Lower lobe of right lung (tissue), 2 donors: ENCODE measurements at regions not wholly inside any gene's neighbourhood (a gene's known extent, or its start where the extent isn't known, plus 50 kb on each side); places are given as distances from the start of the nearest gene placed in this dataset.
"Not testable (repeated sequence)": the region's sequence is repeated elsewhere in the genome, so short reads cannot be mapped to it uniquely, and the experiment has no call there.

Experiments used
- ATAC-seq, 2 donors: fragments of 200-7000 bp; cut with Tn5 transposase; one replicate each; pipeline ENCODE4 v1.9.1; 2020 to 2022; ENCODE audit warnings: mild to moderate bottlenecking in 2 of 2, moderate library complexity in 2 of 2
- DNase-seq: peaks from one replicate; pipeline ENCODE4 v3.0.0-alpha.2; 2020
- H3K27ac ChIP-seq: fragments of 200-600 bp; one replicate; pipeline ENCODE4 v1.8.0; 2022
- H3K27me3 ChIP-seq: fragments of 200-600 bp; one replicate; pipeline ENCODE4 v1.8.0; 2022; ENCODE audit warnings: low read depth
- H3K36me3 ChIP-seq: fragments of 200-600 bp; one replicate; pipeline ENCODE4 v1.8.0; 2022; ENCODE audit warnings: mild to moderate bottlenecking
- H3K4me1 ChIP-seq: fragments of 200-600 bp; one replicate; pipeline ENCODE4 v1.8.0; 2022
- H3K4me3 ChIP-seq: fragments of 200-600 bp; one replicate; pipeline ENCODE4 v1.8.0; 2022; ENCODE audit warnings: mild to moderate bottlenecking
- H3K9me3 ChIP-seq: fragments of 200-600 bp; one replicate; pipeline ENCODE4 v1.8.0; 2022
- intact Hi-C: fragments of 100-400 bp; cut with DNase I; formaldehyde crosslinking; loops from one replicate; pipeline ENCODE4 v1.11.0; 2022
- TF ChIP-seq, protein P1 (sequence below): fragments of 200-600 bp; IDR thresholded peaks from one replicate; pipeline ENCODE4 v1.8.0; 2022; ENCODE audit warnings: antibody characterized with exemption, mild to moderate bottlenecking
- donor health status: DM: no; HTN: yes; CAD: no; lungs with severe emphysema.

DNA sequence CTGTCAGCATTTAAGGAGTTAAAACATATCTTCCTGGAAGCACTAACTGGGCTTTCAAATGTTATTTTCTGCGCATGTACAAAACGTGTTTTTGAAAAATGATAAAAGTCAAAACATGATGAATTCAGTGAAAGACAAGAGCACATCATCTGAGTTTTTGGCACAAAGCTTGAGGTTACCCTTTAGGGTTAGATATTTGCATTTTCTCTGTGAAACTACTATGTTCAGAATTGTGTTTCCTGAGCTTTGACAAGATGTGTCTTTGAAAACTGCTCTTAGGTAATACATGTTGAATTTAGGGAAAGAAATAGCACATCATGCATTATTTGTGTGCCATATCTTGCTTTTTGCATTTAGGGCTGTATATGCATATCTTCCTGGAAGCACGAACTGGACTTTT, 79.0 kb downstream of the ASCL4 start:
- no peak for ATAC-seq
- H3K27me3 ChIP-seq: peaks cover 22% of the 10 kb centered on the region

DNA sequence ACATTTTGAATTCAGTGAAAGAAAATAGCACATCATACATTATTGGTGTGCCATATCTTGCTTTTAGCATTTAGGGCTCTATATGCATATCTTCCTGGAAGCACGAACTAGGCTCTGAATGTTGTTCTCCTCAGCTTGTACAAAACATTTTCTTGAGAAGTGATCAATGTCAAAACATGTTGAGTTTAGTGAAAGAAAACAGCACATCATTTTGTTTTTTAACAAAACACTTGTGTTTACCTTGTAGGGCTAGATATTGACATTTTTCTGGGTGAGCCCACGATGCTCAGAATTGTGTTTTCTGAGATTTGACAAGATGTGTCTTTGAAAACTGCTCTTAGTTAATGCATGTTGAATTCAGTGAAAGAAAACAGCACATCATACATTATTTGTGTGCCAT, 81.0 kb downstream of the ASCL4 start:
- TF ChIP-seq, protein P1, sequence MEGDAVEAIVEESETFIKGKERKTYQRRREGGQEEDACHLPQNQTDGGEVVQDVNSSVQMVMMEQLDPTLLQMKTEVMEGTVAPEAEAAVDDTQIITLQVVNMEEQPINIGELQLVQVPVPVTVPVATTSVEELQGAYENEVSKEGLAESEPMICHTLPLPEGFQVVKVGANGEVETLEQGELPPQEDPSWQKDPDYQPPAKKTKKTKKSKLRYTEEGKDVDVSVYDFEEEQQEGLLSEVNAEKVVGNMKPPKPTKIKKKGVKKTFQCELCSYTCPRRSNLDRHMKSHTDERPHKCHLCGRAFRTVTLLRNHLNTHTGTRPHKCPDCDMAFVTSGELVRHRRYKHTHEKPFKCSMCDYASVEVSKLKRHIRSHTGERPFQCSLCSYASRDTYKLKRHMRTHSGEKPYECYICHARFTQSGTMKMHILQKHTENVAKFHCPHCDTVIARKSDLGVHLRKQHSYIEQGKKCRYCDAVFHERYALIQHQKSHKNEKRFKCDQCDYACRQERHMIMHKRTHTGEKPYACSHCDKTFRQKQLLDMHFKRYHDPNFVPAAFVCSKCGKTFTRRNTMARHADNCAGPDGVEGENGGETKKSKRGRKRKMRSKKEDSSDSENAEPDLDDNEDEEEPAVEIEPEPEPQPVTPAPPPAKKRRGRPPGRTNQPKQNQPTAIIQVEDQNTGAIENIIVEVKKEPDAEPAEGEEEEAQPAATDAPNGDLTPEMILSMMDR: no peak
- Histone ChIP-seq H3K27ac (no peak overlapping the region), H3K9me3 (no peaks in the 10 kb centered on the region), H3K4me3 (no peak overlapping the region), H3K36me3 (no peaks in the 10 kb centered on the region), H3K27me3 (peaks cover 31% of the 10 kb centered on the region), H3K4me1 (no peaks in the 10 kb centered on the region)
- ATAC-seq (no peak), DNase-seq (no peak)
- intact Hi-C loops: no loop called here

More for the DNA sequence above, 79.0 kb downstream of the ASCL4 start:
- Histone ChIP-seq H3K36me3 (no peaks in the 10 kb centered on the region), H3K9me3 (no peaks in the 10 kb centered on the region), H3K4me1 (no peaks in the 10 kb centered on the region), H3K4me3 (no peak overlapping the region), H3K27ac (no peak overlapping the region)
- TF ChIP-seq, protein P1: no peak
- no peak for DNase-seq
- intact Hi-C loops: no loop called here

DNA sequence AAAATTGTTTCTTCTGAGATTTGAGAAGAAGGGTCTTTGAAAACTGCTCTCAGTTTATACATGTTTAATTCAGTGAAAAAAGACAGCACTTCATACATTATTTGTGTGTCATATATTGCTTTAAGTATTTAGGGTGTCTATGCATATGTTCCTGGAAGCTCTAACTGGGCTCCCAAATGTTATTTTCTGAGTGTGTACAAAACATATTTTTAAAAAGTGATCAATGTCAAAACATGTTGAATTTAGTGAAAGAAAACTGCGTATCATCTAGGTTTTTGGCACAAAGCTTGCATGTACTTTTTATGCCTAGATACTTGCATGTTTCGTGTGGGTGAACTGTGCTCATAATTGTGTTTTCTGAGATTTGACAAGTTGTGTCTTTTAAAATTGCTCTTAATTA, 81.6 kb downstream of the ASCL4 start:
- ATAC-seq (no peak), DNase-seq (no peak)
- intact Hi-C loops: no loop called here
- H3K27me3 ChIP-seq: peaks cover 31% of the 10 kb centered on the region
- TF ChIP-seq, protein P1: no peak
- no peaks in the 10 kb centered on the region for H3K9me3 ChIP-seq
- no peaks in the 10 kb centered on the region for H3K36me3 ChIP-seq
- H3K27ac ChIP-seq: no peak overlapping the region
- no peaks in the 10 kb centered on the region for H3K4me1 ChIP-seq
- no peak overlapping the region for H3K4me3 ChIP-seq

DNA sequence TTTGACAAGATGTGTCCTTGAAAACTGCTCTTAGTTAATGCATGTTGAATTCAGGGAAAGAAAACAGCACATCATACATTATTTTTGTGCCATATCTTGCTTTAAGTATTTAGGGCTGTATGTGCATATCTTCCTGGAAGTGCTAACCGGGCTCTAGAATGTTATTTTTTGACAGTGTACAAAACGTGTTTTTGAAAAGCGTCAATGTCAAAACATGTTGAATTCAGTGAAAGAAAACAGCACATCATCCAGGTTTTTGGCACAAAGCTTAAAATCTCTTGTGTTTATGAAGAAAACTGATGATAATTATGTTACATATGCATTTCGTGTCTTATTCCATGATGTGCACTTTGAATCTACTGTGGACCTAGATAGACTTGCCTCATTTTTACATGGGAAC, 82.7 kb downstream of the ASCL4 start:
- no peaks in the 10 kb centered on the region for H3K9me3 ChIP-seq
- no peak for DNase-seq
- intact Hi-C loops: no loop called here
- ATAC-seq: no peak
- no peaks in the 10 kb centered on the region for H3K36me3 ChIP-seq
- no peak overlapping the region for H3K4me3 ChIP-seq
- H3K4me1 ChIP-seq: no peaks in the 10 kb centered on the region
- TF ChIP-seq, protein P1: no peak
- H3K27ac ChIP-seq: no peak overlapping the region
- peaks cover 35% of the 10 kb centered on the region for H3K27me3 ChIP-seq

DNA sequence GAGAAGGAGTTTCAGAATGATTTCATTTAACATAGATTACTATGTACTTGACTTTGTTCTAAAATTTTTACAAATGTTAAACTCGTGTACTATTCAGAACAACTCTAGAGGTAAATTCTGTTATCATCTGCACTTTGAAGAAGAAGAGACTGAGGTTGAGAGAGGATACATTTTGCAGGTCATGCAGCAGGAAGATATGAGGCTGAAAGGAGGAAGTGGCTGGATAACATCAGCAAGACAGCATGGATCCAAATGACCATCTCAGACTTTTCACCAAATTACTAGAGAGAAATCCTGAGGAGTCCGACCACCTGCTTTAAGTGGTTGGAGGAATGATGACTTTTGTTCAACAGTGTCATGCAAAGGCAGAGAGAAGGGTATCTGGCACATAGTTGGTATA, 84.9 kb downstream of the ASCL4 start:
- Histone ChIP-seq H3K27me3 (peaks cover 40% of the 10 kb centered on the region), H3K9me3 (no peaks in the 10 kb centered on the region), H3K4me1 (peaks cover 6% of the 10 kb centered on the region), H3K36me3 (no peaks in the 10 kb centered on the region), H3K4me3 (no peak overlapping the region), H3K27ac (no peak overlapping the region)
- intact Hi-C loops: no loop called here
- DNase-seq (no peak), ATAC-seq (no peak)
- TF ChIP-seq, protein P1: no peak

DNA sequence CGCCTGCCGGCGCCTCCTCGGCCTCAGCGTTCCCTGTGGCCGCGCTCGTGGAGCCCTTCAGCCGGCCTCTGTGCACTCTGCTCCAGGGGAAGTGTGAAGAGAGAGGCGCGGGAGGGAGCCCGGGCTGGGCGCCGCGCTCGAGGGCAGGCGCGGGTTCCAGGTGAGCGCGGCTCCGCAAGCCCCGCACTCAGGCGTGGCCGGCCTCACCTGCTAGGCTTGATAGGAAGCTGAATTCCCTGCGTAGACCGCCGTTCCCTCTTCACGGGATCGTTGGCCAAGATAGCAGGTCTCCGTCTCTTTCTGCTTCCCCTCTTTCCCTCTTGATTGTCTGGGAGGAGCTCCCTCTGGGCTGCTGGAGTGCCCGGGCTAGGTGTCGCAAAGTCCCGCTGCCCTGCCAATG, 89.7 kb downstream of the ASCL4 start:
- Histone ChIP-seq H3K27me3 (peaks cover 18% of the 10 kb centered on the region), H3K9me3 (no peaks in the 10 kb centered on the region), H3K4me3 (peak overlapping the region; percentile 21), H3K27ac (no peak overlapping the region), H3K36me3 (no peaks in the 10 kb centered on the region), H3K4me1 (peaks cover 6% of the 10 kb centered on the region)
- TF ChIP-seq, protein P1: no peak
- intact Hi-C loops: no loop called here
- ATAC-seq (peak; percentile 42 to 64), DNase-seq (no peak)

DNA sequence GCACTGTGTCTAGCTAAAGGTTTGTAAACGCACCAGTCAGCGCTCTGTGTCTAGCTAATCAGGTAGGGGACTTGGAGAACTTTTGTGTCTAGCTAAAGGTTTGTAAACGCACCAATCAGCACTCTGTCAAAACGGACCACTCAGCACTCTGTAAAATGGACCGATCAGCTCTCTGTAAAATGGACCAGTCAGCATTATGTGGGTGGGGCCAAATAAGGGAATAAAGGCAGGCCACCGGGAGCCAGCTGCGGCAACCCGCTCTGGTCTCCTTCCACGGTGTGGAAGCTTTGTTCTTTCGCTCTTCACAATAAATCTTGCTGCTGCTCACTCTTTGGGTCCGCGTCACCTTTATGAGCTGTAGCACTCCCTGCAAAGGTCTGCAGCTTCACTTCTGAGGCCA, 90.2 kb downstream of the ASCL4 start:
- H3K9me3 ChIP-seq, H3K36me3 ChIP-seq, intact Hi-C loops, DNase-seq, H3K4me1 ChIP-seq, H3K27ac ChIP-seq, H3K4me3 ChIP-seq, ATAC-seq: not testable (repeated sequence)
- peaks cover 16% of the 10 kb centered on the region for H3K27me3 ChIP-seq
